Mesenchymal stem cell (in vitro differentiated cells and primary cell): ENCODE measurements at regions not wholly inside any gene's neighbourhood (a gene's known extent, or its start where the extent isn't known, plus 50 kb on each side); places are given as distances from the start of the nearest gene placed in this dataset.
"Not testable (repeated sequence)": the region's sequence is repeated elsewhere in the genome, so short reads cannot be mapped to it uniquely, and the experiment has no call there.

Experiments
- DNase-seq: peaks from one replicate; pipeline ENCODE4 v3.0.0-alpha.2; 2013
- H2AFZ ChIP-seq: one replicate; pipeline ENCODE4 v1.6.1; 2013; ENCODE audit warnings: low read depth, mild to moderate bottlenecking, control low read depth, inconsistent platforms, low read length, moderate library complexity
- H2AK5ac ChIP-seq: 2 replicates; pipeline ENCODE4 v1.6.1; 2013; ENCODE audit warnings: low read length, moderate library complexity, mild to moderate bottlenecking, inconsistent platforms; ENCODE audit not compliant: severe bottlenecking
- H2BK120ac ChIP-seq: one replicate; pipeline ENCODE4 v1.6.1; 2013; ENCODE audit warnings: low read depth, mild to moderate bottlenecking, inconsistent platforms, low read length, moderate library complexity
- H2BK12ac ChIP-seq, 2 experiments: one replicate each; pipeline ENCODE4 v1.6.1; 2013; ENCODE audit warnings: inconsistent platforms in 2 of 2, low read length in 2 of 2, mild to moderate bottlenecking in 2 of 2, moderate library complexity in 2 of 2, control low read depth in 1 of 2
- H2BK15ac ChIP-seq: one replicate; pipeline ENCODE4 v1.6.1; 2013; ENCODE audit warnings: mild to moderate bottlenecking, low read depth, inconsistent platforms; ENCODE audit not compliant: poor library complexity, severe bottlenecking
- H2BK5ac ChIP-seq: 2 replicates; pipeline ENCODE4 v1.6.1; 2013; ENCODE audit warnings: low read depth, mild to moderate bottlenecking, low read length, control low read depth, inconsistent platforms; ENCODE audit not compliant: poor library complexity, severe bottlenecking
- H3K14ac ChIP-seq, 2 experiments: one replicate each; pipeline ENCODE4 v1.6.1; 2013; ENCODE audit warnings: inconsistent platforms in 2 of 2, low read length in 2 of 2, control low read depth in 1 of 2, mild to moderate bottlenecking in 1 of 2, moderate library complexity in 1 of 2
- H3K18ac ChIP-seq, 2 experiments: one replicate each; pipeline ENCODE4 v1.6.1; 2013; ENCODE audit warnings: inconsistent platforms in 2 of 2, low read length in 2 of 2, control low read depth in 1 of 2, low read depth in 1 of 2, mild to moderate bottlenecking in 1 of 2
- H3K23ac ChIP-seq, 2 experiments: one replicate each; pipeline ENCODE4 v1.6.1; 2013; ENCODE audit warnings: inconsistent platforms in 2 of 2, low read length in 2 of 2, mild to moderate bottlenecking in 2 of 2, moderate library complexity in 2 of 2, control low read depth in 1 of 2
- H3K27ac ChIP-seq: 2 replicates; pipeline ENCODE4 v1.5.1; 2013; ENCODE audit warnings: mild to moderate bottlenecking, moderate library complexity, low read length, control low read depth, inconsistent platforms; ENCODE audit not compliant: poor library complexity, severe bottlenecking
- H3K27me3 ChIP-seq, 2 experiments: 2 replicates each; pipeline versions ENCODE4 v1.6.1 to v1.7.0; 2013; ENCODE audit warnings: low read length in 2 of 2, mild to moderate bottlenecking in 2 of 2, moderate library complexity in 2 of 2, control low read depth in 1 of 2, inconsistent platforms in 1 of 2; ENCODE audit not compliant: control insufficient read depth in 1 of 2, insufficient read depth in 1 of 2
- H3K36me3 ChIP-seq, 2 experiments: 2 replicates each; pipeline versions ENCODE4 v1.6.1 to v1.7.0; 2013; ENCODE audit warnings: low read length in 2 of 2, control low read depth in 1 of 2, inconsistent platforms in 1 of 2, low read depth in 1 of 2, mild to moderate bottlenecking in 1 of 2; ENCODE audit not compliant: insufficient read depth in 2 of 2, control insufficient read depth in 1 of 2
- H3K4ac ChIP-seq, 2 experiments: one replicate each; pipeline ENCODE4 v1.6.1; 2013; ENCODE audit warnings: inconsistent platforms in 2 of 2, low read length in 2 of 2, mild to moderate bottlenecking in 2 of 2, moderate library complexity in 2 of 2, control low read depth in 1 of 2, low read depth in 1 of 2
- H3K4me1 ChIP-seq: 2 replicates; pipeline ENCODE4 v1.6.1; 2013; ENCODE audit warnings: low read depth, low read length, control low read depth; ENCODE audit not compliant: control insufficient read depth, insufficient read depth
- H3K4me2 ChIP-seq: 2 replicates; pipeline ENCODE4 v1.6.1; 2013; ENCODE audit warnings: low read length, mild to moderate bottlenecking, inconsistent platforms; ENCODE audit not compliant: poor library complexity, severe bottlenecking
- H3K4me3 ChIP-seq, 2 experiments: 2 replicates each; pipeline versions ENCODE4 v1.5.1 to v1.7.0; 2013; ENCODE audit warnings: low read length in 2 of 2, mild to moderate bottlenecking in 2 of 2, control low read depth in 1 of 2, low read depth in 1 of 2; ENCODE audit not compliant: insufficient read depth in 1 of 2
- H3K79me1 ChIP-seq: replicated peaks from 2 replicates; pipeline ENCODE4 v1.6.1; 2013; ENCODE audit warnings: mild to moderate bottlenecking, control low read depth, low read length, inconsistent platforms; ENCODE audit not compliant: poor library complexity, severe bottlenecking
- H3K9ac ChIP-seq: 2 replicates; pipeline ENCODE4 v1.7.0; 2013; ENCODE audit warnings: mild to moderate bottlenecking, low read length, moderate library complexity
- H3K9me3 ChIP-seq: 2 replicates; pipeline ENCODE4 v1.7.0; 2013; ENCODE audit warnings: mild to moderate bottlenecking, low read length; ENCODE audit not compliant: control insufficient read depth
- H4K8ac ChIP-seq: one replicate; pipeline ENCODE4 v1.6.1; 2013; ENCODE audit warnings: inconsistent platforms, mild to moderate bottlenecking, low read length, moderate library complexity
- H4K91ac ChIP-seq: one replicate; pipeline ENCODE4 v1.6.1; 2013; ENCODE audit warnings: mild to moderate bottlenecking, low read length, inconsistent platforms
- WGBS: methylation state at CpG from one replicate; pipeline ENCODE4 v1.1.7; 2013; ENCODE audit warnings: mixed read lengths; 5-methylcytosine and 5-hydroxymethylcytosine counted together

DNA sequence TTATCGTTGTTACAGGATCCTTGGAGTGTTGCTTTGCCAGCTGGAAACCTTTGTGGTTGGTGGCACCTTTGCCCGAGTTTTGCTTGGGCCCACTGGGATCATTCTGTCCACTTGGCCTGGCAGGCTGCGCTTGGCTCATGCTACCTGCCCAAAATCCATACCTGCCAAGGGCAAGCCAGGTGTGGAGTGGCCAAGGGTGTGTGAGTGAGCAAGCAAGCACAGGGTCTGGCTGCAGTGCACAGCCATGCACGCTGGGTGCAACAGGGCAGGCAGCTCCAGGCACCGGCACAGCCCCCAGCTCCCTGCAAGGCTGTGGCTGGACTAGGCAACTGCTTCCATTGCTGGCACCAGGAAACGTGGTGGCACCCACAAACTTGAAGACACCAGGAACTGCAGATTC is 421.8 kb downstream of the ARL4A start:
- Histone ChIP-seq H2BK5ac (no peak overlapping the region), H2AFZ (no peak overlapping the region), H3K14ac (peak overlapping the region in 1 of 2 experiments; percentile 61), H4K91ac (peak overlapping the region; percentile 52), H3K18ac (peak overlapping the region in 1 of 2 experiments; percentile 28), H3K9me3 (no peaks in the 10 kb centered on the region), H2BK12ac (peak overlapping the region; percentile 18 to 37), H2BK120ac (no peak overlapping the region), H2BK15ac (no peak overlapping the region), H4K8ac (peak overlapping the region; percentile 12), H3K9ac (no peak overlapping the region), H3K23ac (no peak overlapping the region), H2AK5ac (no peak overlapping the region), H3K4me3 (no peak overlapping the region), H3K4me1 (peaks cover 2% of the 10 kb centered on the region), H3K36me3 (peaks cover 0 to 3% of the 10 kb centered on the region in 2 experiments), H3K79me1 (no peaks in the 10 kb centered on the region), H3K27me3 (no peaks in the 10 kb centered on the region), H3K4ac (no peak overlapping the region), H3K4me2 (no peak overlapping the region), H3K27ac (no peak overlapping the region)
- no peak for DNase-seq
- WGBS, result 94% methylated on average over 6 of the region's 6 CpGs

GRCh38 chr7:13110107-13110506 is 422.7 kb downstream of the ARL4A start:
- Histone ChIP-seq H2BK15ac (no peak overlapping the region), H4K91ac (peak overlapping the region; percentile 87), H3K27ac (no peak overlapping the region), H3K79me1 (no peaks in the 10 kb centered on the region), H2AK5ac (no peak overlapping the region), H2BK120ac (no peak overlapping the region), H2BK12ac (peak overlapping the region; percentile 14 to 71), H3K4ac (no peak overlapping the region), H2BK5ac (no peak overlapping the region), H3K23ac (no peak overlapping the region), H3K27me3 (no peaks in the 10 kb centered on the region), H3K36me3 (peaks cover 0 to 3% of the 10 kb centered on the region in 2 experiments), H4K8ac (peak overlapping the region; percentile 36), H3K14ac (peak overlapping the region in 1 of 2 experiments; percentile 6), H3K18ac (peak overlapping the region in 1 of 2 experiments; percentile 49), H2AFZ (no peak overlapping the region), H3K4me2 (no peak overlapping the region), H3K4me3 (peak overlapping the region in 1 of 2 experiments; percentile 42), H3K4me1 (peaks cover 2% of the 10 kb centered on the region), H3K9ac (no peak overlapping the region), H3K9me3 (no peaks in the 10 kb centered on the region)
- DNase-seq, result no peak
- WGBS, result 93% methylated on average over 4 of the region's 6 CpGs

GRCh38 chr7:13111230-13111629 is 423.8 kb downstream of the ARL4A start:
- Histone ChIP-seq H3K9ac (no peak overlapping the region), H3K27me3 (no peaks in the 10 kb centered on the region), H3K18ac (no peak overlapping the region), H3K4ac (no peak overlapping the region), H3K79me1 (no peaks in the 10 kb centered on the region), H3K4me2 (no peak overlapping the region), H4K91ac (no peak overlapping the region), H2AFZ (no peak overlapping the region), H3K27ac (no peak overlapping the region), H3K14ac (no peak overlapping the region), H2BK120ac (no peak overlapping the region), H2AK5ac (no peak overlapping the region), H4K8ac (no peak overlapping the region), H3K23ac (no peak overlapping the region), H3K36me3 (peaks cover 0 to 3% of the 10 kb centered on the region in 2 experiments), H2BK5ac (no peak overlapping the region), H3K4me1 (peaks cover 2% of the 10 kb centered on the region), H3K4me3 (no peak overlapping the region), H2BK12ac (no peak overlapping the region), H3K9me3 (no peaks in the 10 kb centered on the region), H2BK15ac (no peak overlapping the region)
- no peak for DNase-seq
- WGBS, result 76% methylated on average over 2 of the region's 3 CpGs

DNA sequence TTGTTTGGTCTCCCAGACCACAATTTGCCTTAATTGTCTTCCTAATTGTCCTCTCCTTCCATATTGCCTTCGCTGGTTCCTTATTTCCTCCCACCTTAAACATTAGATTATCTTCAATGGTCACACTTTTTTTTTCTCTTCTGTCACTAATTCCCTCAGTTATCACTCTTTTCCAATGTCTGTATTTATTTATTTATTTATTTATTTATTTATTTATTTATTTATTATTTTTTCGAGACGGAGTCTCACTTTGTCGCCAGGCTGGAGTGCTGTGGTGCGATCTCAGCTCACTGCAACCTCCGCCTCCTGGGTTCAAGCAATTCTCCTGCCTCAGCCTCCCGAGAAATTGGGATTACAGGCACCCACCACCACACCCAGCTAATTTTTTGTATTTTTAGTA is 426.8 kb downstream of the ARL4A start:
- not testable (repeated sequence) for H2BK5ac ChIP-seq, DNase-seq, H3K79me1 ChIP-seq, H2BK15ac ChIP-seq, H3K9me3 ChIP-seq, H3K4me3 ChIP-seq, H3K4me1 ChIP-seq, H3K27me3 ChIP-seq, H4K91ac ChIP-seq, H3K23ac ChIP-seq, H3K14ac ChIP-seq, H3K4me2 ChIP-seq, H2BK12ac ChIP-seq, H3K9ac ChIP-seq, H3K4ac ChIP-seq, H4K8ac ChIP-seq, H2BK120ac ChIP-seq, H3K27ac ChIP-seq, H3K36me3 ChIP-seq, H2AK5ac ChIP-seq, H2AFZ ChIP-seq
- peak overlapping the region in 1 of 2 experiments; percentile 5 for H3K18ac ChIP-seq
- WGBS, result 98% methylated on average over 7 of the region's 7 CpGs
